ENCODE measurements at regions not wholly inside any gene's neighbourhood (a gene's known extent, or its start where the extent isn't known, plus 50 kb on each side); places are given as distances from the start of the nearest gene placed in this dataset.

- DNase-seq = no peak
These were observed 123.8 kb upstream of the TJP1 start for GRCh38 chr15:29945943-29946596.

GRCh38 chr15:29944925-29945324 is 122.7 kb upstream of the TJP1 start:
- DNase-seq = no peak

GRCh38 chr15:29942548-29942947 is 120.3 kb upstream of the TJP1 start:
- no peak for DNase-seq

- no peak for DNase-seq
These were observed 119.9 kb upstream of the TJP1 start for GRCh38 chr15:29942143-29942542.

GRCh38 chr15:29939404-29939803 is 117.1 kb upstream of the TJP1 start:
- no peak for DNase-seq

GRCh38 chr15:29938361-29939335 is 116.4 kb upstream of the TJP1 start:
- DNase-seq = no peak

- no peak for DNase-seq
These were observed 115.7 kb upstream of the TJP1 start for GRCh38 chr15:29937956-29938355.

GRCh38 chr15:29936353-29937049 is 114.2 kb upstream of the TJP1 start:
- DNase-seq = no peak

GRCh38 chr15:29935296-29936004 is 113.2 kb upstream of the TJP1 start:
- no peak for DNase-seq

GRCh38 chr15:29934251-29934650 is 112.0 kb upstream of the TJP1 start:
- no peak for DNase-seq

- no peak for DNase-seq
These were observed 111.0 kb upstream of the TJP1 start for GRCh38 chr15:29933042-29933803.

GRCh38 chr15:29926083-29926388 is 103.8 kb upstream of the TJP1 start:
- no peak for DNase-seq

- DNase-seq = peak; percentile 8
These were observed 103.2 kb upstream of the TJP1 start for GRCh38 chr15:29925227-29926082.

- no peak for DNase-seq
These were observed 102.5 kb upstream of the TJP1 start for GRCh38 chr15:29924750-29925149.

- no peak for DNase-seq
These were observed 99.9 kb upstream of the TJP1 start for GRCh38 chr15:29922191-29922590.

- no peak for DNase-seq
These were observed 98.9 kb upstream of the TJP1 start for GRCh38 chr15:29921130-29921601.

- no peak for DNase-seq
These were observed 98.2 kb upstream of the TJP1 start for GRCh38 chr15:29920515-29920914.

GRCh38 chr15:29919380-29919881 is 97.2 kb upstream of the TJP1 start:
- DNase-seq = no peak

- no peak for DNase-seq
These were observed 95.6 kb upstream of the TJP1 start for GRCh38 chr15:29917600-29918597.

GRCh38 chr15:29914511-29914926 is 92.3 kb upstream of the TJP1 start:
- peak; percentile 53 for DNase-seq

All from NCI-H1694 (cell line).